HCT116 (cell line): ENCODE measurements at regions not wholly inside any gene's neighbourhood (a gene's known extent, or its start where the extent isn't known, plus 50 kb on each side); places are given as distances from the start of the nearest gene placed in this dataset.
A peak's percentile ranks its signal among the peaks of the same experiment; 100 is the strongest.

Source experiments
- ATAC-seq: fragments of 200-7000 bp; cut with Tn5 transposase; 2 replicates; pipeline ENCODE4 v1.9.1; 2020; ENCODE audit warnings: mild to moderate bottlenecking, moderate library complexity
- BruUV-seq: library from RNA; stranded (reverse); fragments of 400-500 nt; replicated peaks from 2 replicates; lab custom pipeline; 2021; lab: Mats Ljungman, UMichigan
- CTCF ChIA-PET: fragments of 300-600 bp; sonication (Branson Sonifier 250); formaldehyde crosslinking; loops from one replicate; lab custom pipeline; 2021; ENCODE audit warnings: antibody characterized with exemption; lab: Charles Lee
- POLR2A ChIA-PET: fragments of 300-600, 350-600 bp; sonication (Branson Sonifier 250); formaldehyde crosslinking; loops from one replicate; lab custom pipeline; 2021; ENCODE audit warnings: antibody characterized with exemption; lab: Charles Lee
- RAD21 ChIA-PET, 2 experiments: fragments of 300-600 bp; sonication (Branson Sonifier 250); formaldehyde crosslinking; loops; one replicate each; lab custom pipeline; 2023; ENCODE audit warnings: low total read pairs in 2 of 2; ENCODE audit not compliant: uncharacterized antibody in 2 of 2, unreplicated experiment in 2 of 2, low non-redundant PET in 1 of 2; lab: Charles Lee
- DNase-seq: peaks from one replicate; pipeline ENCODE4 v3.0.0-alpha.2; 2010; ENCODE audit warnings: low read depth, low spot score
- H2AFZ ChIP-seq: fragments of 200-600 bp; shearing (Covaris generic), sonication (generic); 2 replicates; pipeline ENCODE4 v1.6.1; 2017; ENCODE audit warnings: low read depth, mixed run types, mixed read lengths, antibody characterized with exemption, low read length; ENCODE audit not compliant: poor library complexity, severe bottlenecking
- H3K27ac ChIP-seq: 2 replicates; pipeline ENCODE4 v1.5.1; 2012; ENCODE audit warnings: low read depth, low read length
- H3K27me3 ChIP-seq: fragments of 200-600 bp; sonication (generic); 2 replicates; pipeline ENCODE4 v1.6.1; 2016; ENCODE audit warnings: mixed run types, low read length, mixed read lengths; ENCODE audit not compliant: insufficient read depth
- H3K36me3 ChIP-seq, 2 experiments: fragments of 200-500 bp in 1 of 2; fragments of 200-600 bp in 1 of 2; sonication (Bioruptor generic) in 1 of 2; sonication (generic) in 1 of 2; 2 replicates each; pipeline versions ENCODE4 v1.5.1 to v1.6.1; 2014 to 2016; ENCODE audit warnings: low read length in 2 of 2, inconsistent platforms in 1 of 2, mixed read lengths in 1 of 2, mixed run types in 1 of 2; ENCODE audit not compliant: insufficient read depth in 2 of 2, control insufficient read depth in 1 of 2
- H3K4me1 ChIP-seq, 2 experiments: fragments of 200-600 bp in 1 of 2; sonication (generic) in 1 of 2; 2 replicates each; pipeline versions ENCODE4 v1.5.1 to v1.6.1; 2012 to 2017; ENCODE audit warnings: low read length in 2 of 2, inconsistent platforms in 1 of 2, mild to moderate bottlenecking in 1 of 2, mixed read lengths in 1 of 2, mixed run types in 1 of 2, moderate library complexity in 1 of 2; ENCODE audit not compliant: insufficient read depth in 2 of 2, control insufficient read depth in 1 of 2
- H3K4me2 ChIP-seq: fragments of 200-600 bp; sonication (generic); 2 replicates; pipeline ENCODE4 v1.6.1; 2017; ENCODE audit warnings: mixed run types, low read length, mixed read lengths
- H3K4me3 ChIP-seq, 2 experiments: fragments of 200-600 bp in 1 of 2; sonication (generic) in 1 of 2; replicated peaks in 1 of 2; 2 replicates each; pipeline ENCODE4 v1.5.1; 2011 to 2016; ENCODE audit warnings: low read length in 2 of 2, control low read depth in 1 of 2, low read depth in 1 of 2, mild to moderate bottlenecking in 1 of 2, mixed read lengths in 1 of 2, mixed run types in 1 of 2
- H3K79me2 ChIP-seq: fragments of 200-600 bp; sonication (generic); 2 replicates; pipeline ENCODE4 v1.6.1; 2017; ENCODE audit warnings: mild to moderate bottlenecking, mixed run types, low read length, moderate library complexity, mixed read lengths; ENCODE audit not compliant: insufficient read depth
- H3K9ac ChIP-seq: fragments of 200-600 bp; sonication (generic); 2 replicates; pipeline ENCODE4 v1.6.1; 2016; ENCODE audit warnings: low read length, mixed read lengths
- H3K9me2 ChIP-seq: fragments of 200-600 bp; sonication (generic), shearing (Covaris generic); 2 replicates; pipeline ENCODE4 v1.6.1; 2017; ENCODE audit warnings: mixed run types, mild to moderate bottlenecking, moderate library complexity; ENCODE audit not compliant: insufficient read depth
- H3K9me3 ChIP-seq, 2 experiments: fragments of 200-500 bp in 1 of 2; fragments of 200-600 bp in 1 of 2; sonication (Bioruptor generic) in 1 of 2; sonication (generic) in 1 of 2; 2 replicates each; pipeline ENCODE4 v1.6.1; 2014 to 2017; ENCODE audit warnings: low read length in 2 of 2, mixed read lengths in 2 of 2, inconsistent platforms in 1 of 2, low read depth in 1 of 2, mild to moderate bottlenecking in 1 of 2, mixed run types in 1 of 2, moderate library complexity in 1 of 2; ENCODE audit not compliant: control insufficient read depth in 1 of 2, insufficient read depth in 1 of 2
- H4K20me1 ChIP-seq: fragments of 200-600 bp; sonication (generic), shearing (Covaris generic); 2 replicates; pipeline ENCODE4 v1.6.1; 2017; ENCODE audit warnings: mixed run types, mild to moderate bottlenecking, moderate library complexity; ENCODE audit not compliant: insufficient read depth
- ATF3 ChIP-seq: IDR thresholded peaks from 2 replicates; pipeline ENCODE4 v1.6.1; 2012
- CBX3 ChIP-seq: IDR thresholded peaks from 2 replicates; pipeline ENCODE4 v1.6.1; 2012; ENCODE audit warnings: low read depth
- CEBPB ChIP-seq: IDR thresholded peaks from 2 replicates; pipeline ENCODE4 v1.6.1; 2012; ENCODE audit warnings: low read depth
- CTCF ChIP-seq, 3 experiments: fragments of 200-600 bp in 1 of 3; sonication (generic) in 1 of 3; IDR thresholded peaks in 2 of 3; conservative IDR thresholded peaks in 1 of 3; 2 replicates each; pipeline ENCODE4 v1.5.1; 2012 to 2017; ENCODE audit warnings: low read depth in 2 of 3, low read length in 2 of 3, antibody characterized with exemption in 1 of 3, borderline replicate concordance in 1 of 3, control low read depth in 1 of 3, mild to moderate bottlenecking in 1 of 3, mixed read lengths in 1 of 3, mixed run types in 1 of 3, moderate library complexity in 1 of 3; ENCODE audit not compliant: insufficient read depth in 1 of 3
- EZH2phosphoT487 ChIP-seq: fragments of 200-600 bp; IDR thresholded peaks from 2 replicates; pipeline ENCODE4 v1.6.1; 2018; ENCODE audit warnings: antibody characterized with exemption, borderline replicate concordance
- JUND ChIP-seq: IDR thresholded peaks from 2 replicates; pipeline ENCODE4 v1.6.1; 2012
- MAX ChIP-seq: IDR thresholded peaks from 2 replicates; pipeline ENCODE4 v1.6.1; 2012
- POLR2AphosphoS5 ChIP-seq: IDR thresholded peaks from 2 replicates; pipeline ENCODE4 v1.6.1; 2011; ENCODE audit warnings: mild to moderate bottlenecking, low read depth, low read length, moderate library complexity
- RAD21 ChIP-seq: IDR thresholded peaks from 2 replicates; pipeline ENCODE4 v1.6.1; 2012; ENCODE audit warnings: low read depth, mild to moderate bottlenecking
- REST ChIP-seq: IDR thresholded peaks from 2 replicates; pipeline ENCODE4 v1.6.1; 2012; ENCODE audit warnings: low read depth
- SIN3A ChIP-seq: IDR thresholded peaks from 2 replicates; pipeline ENCODE4 v1.6.1; 2012; ENCODE audit warnings: low read depth
- SP1 ChIP-seq: IDR thresholded peaks from 2 replicates; pipeline ENCODE4 v1.6.1; 2012; ENCODE audit warnings: low read depth
- SRF ChIP-seq: IDR thresholded peaks from 2 replicates; pipeline ENCODE4 v1.6.1; 2012; ENCODE audit warnings: low read depth
- TCF7L2 ChIP-seq: IDR thresholded peaks from 2 replicates; pipeline ENCODE4 v1.7.0; 2011; ENCODE audit warnings: borderline replicate concordance, inconsistent platforms; ENCODE audit not compliant: insufficient read depth, insufficient read length; ENCODE audit errors: extremely low read depth
- YY1 ChIP-seq: IDR thresholded peaks from 2 replicates; pipeline ENCODE4 v1.6.1; 2011; ENCODE audit warnings: low read length, low read depth, moderate library complexity, mild to moderate bottlenecking; ENCODE audit not compliant: insufficient replicate concordance; ENCODE audit errors: extremely low read depth
- ZFX ChIP-seq: fragments of 450-650 bp; IDR thresholded peaks from 2 replicates; pipeline ENCODE4 v1.6.1; 2017
- intact Hi-C: fragments of 100-400 bp; cut with micrococcal nuclease; formaldehyde crosslinking; loops from 2 replicates; pipeline ENCODE4 v1.10.0; 2022

GRCh38 chr2:191758518-191759507 lies 80.9 kb downstream of the NABP1 start:
- ATAC-seq, result peak; percentile 98
- intact Hi-C loops, result loop anchor here (2.0 kb wide), 1 partner anchor 404 kb away; no protein-coding TSS in a partner anchor
- no TSS peak for BruUV-seq
- Histone ChIP-seq H3K4me2 (peak overlapping the region; percentile 87), H4K20me1 (no peaks in the 10 kb centered on the region), H3K9me3 (no peaks in the 10 kb centered on the region), H3K9ac (peak overlapping the region; percentile 19; the same call in 1 of the 2 replicates), H3K36me3 (no peaks in the 10 kb centered on the region), H3K4me3 (peak overlapping the region; percentile 39 to 55), H2AFZ (peak overlapping the region; percentile 99), H3K27me3 (no peaks in the 10 kb centered on the region), H3K9me2 (no peaks in the 10 kb centered on the region), H3K79me2 (no peaks in the 10 kb centered on the region), H3K4me1 (peaks cover 3 to 12% of the 10 kb centered on the region in 2 experiments; a peak in 3 of 4 replicates), H3K27ac (peak overlapping the region; percentile 36)
- peak; percentile 76 for DNase-seq
- ChIA-PET POLR2A (interaction anchor here (0.8 to 1.5 kb wide), 4 partner anchors 12 to 404 kb away, joined by 3 to 5 read pairs (median 4); no protein-coding TSS in a partner anchor), CTCF (interaction anchor here (0.7 to 3.1 kb wide), 17 partner anchors 9 to 706 kb away, joined by 3 to 28 read pairs (median 4); no protein-coding TSS in a partner anchor), RAD21 (interaction anchor here (1.0 to 1.5 kb wide), 4 partner anchors 53 to 404 kb away, joined by 3 to 4 read pairs (median 4); no protein-coding TSS in a partner anchor)
- no peak for TF ChIP-seq SIN3A
- peak; percentile 53 for TF ChIP-seq POLR2AphosphoS5
- TF ChIP-seq RAD21, result peak; percentile 53; the same call in 1 of the 2 replicates
- TF ChIP-seq CEBPB, result no peak
- TF ChIP-seq EZH2phosphoT487, result no peak
- TF ChIP-seq YY1, result no peak
- TF ChIP-seq MAX, result peak; percentile 80
- no peak for TF ChIP-seq ATF3
- peak; percentile 56; the same call in 1 of the 2 replicates for TF ChIP-seq JUND
- TF ChIP-seq CTCF (IDR thresholded peaks at IDR 0.05 in 2 of 3, conservative IDR thresholded peaks at IDR 0.05 in 1 of 3; ENCODE audit: borderline replicate concordance in 1 of 3, insufficient read depth in 1 of 3, low read depth in 2 of 3, low read length in 2 of 3), result peak; percentile 48 to 85 (median 80); a peak in 5 of 6 replicates
- TF ChIP-seq TCF7L2, result no peak
- TF ChIP-seq REST, result no peak
- no peak for TF ChIP-seq SRF
- peak; percentile 83; the same call in 1 of the 2 replicates for TF ChIP-seq CBX3
- TF ChIP-seq ZFX, result no peak
- no peak; the same call in 1 of the 2 replicates for TF ChIP-seq SP1
